ENCODE measurements at regions not wholly inside any gene's neighbourhood (a gene's known extent, or its start where the extent isn't known, plus 50 kb on each side); places are given as distances from the start of the nearest gene placed in this dataset.
"Not testable (repeated sequence)": the region's sequence is repeated elsewhere in the genome, so short reads cannot be mapped to it uniquely, and the experiment has no call there.

GRCh38 chr2:75915851-75916634, 205.3 kb upstream of the GCFC2 start:
- Histone ChIP-seq H3K36me3 (replicated peaks in 1 of 2; ENCODE audit: insufficient read depth in 1 of 2, low read depth in 2 of 2) (no peaks in the 10 kb centered on the region), H3K4me3 (no peak overlapping the region), H3K27me3 (no peaks in the 10 kb centered on the region), H3K27ac (no peak overlapping the region), H3K4me1 (no peaks in the 10 kb centered on the region), H3K9me3 (no peaks in the 10 kb centered on the region)
- 64 to 69% methylated on average over 5 of the region's 5 CpGs for WGBS, 2 donors
- DNase-seq (no peak), ATAC-seq (no peak)
- intact Hi-C loops (cut with DNase I): no loop called here
- TF ChIP-seq POLR2A (IDR thresholded peaks at IDR 0.05) (no peak), CTCF (IDR thresholded peaks at IDR 0.05) (no peak)

GRCh38 chr2:75896779-75897366, 186.2 kb upstream of the GCFC2 start:
- Histone ChIP-seq H3K4me1 (no peaks in the 10 kb centered on the region), H3K27ac (no peak overlapping the region), H3K4me3 (no peak overlapping the region), H3K9me3 (no peaks in the 10 kb centered on the region), H3K36me3 (replicated peaks in 1 of 2; ENCODE audit: insufficient read depth in 1 of 2, low read depth in 2 of 2) (no peaks in the 10 kb centered on the region), H3K27me3 (no peaks in the 10 kb centered on the region)
- TF ChIP-seq CTCF (IDR thresholded peaks at IDR 0.05): peak in 6 of 7 experiments; percentile 27 to 50 (median 36)
- no peak for TF ChIP-seq POLR2A (IDR thresholded peaks at IDR 0.05)
- WGBS, 2 donors: 18 to 19% methylated on average over 5 of the region's 5 CpGs
- DNase-seq: peak; percentile 25 to 49 (median 37)
- intact Hi-C loops (cut with DNase I): no loop called here
- ATAC-seq: peak; percentile 48

- DNase-seq (no peak), ATAC-seq (no peak)
- WGBS, 2 donors: 24 to 30% methylated on average over 1 of the region's 1 CpG
- Histone ChIP-seq H3K27ac (no peak overlapping the region), H3K4me1 (no peaks in the 10 kb centered on the region), H3K9me3 (no peaks in the 10 kb centered on the region), H3K27me3 (no peaks in the 10 kb centered on the region), H3K36me3 (replicated peaks in 1 of 2; ENCODE audit: insufficient read depth in 1 of 2, low read depth in 2 of 2) (no peaks in the 10 kb centered on the region), H3K4me3 (no peak overlapping the region)
- intact Hi-C loops (cut with DNase I): no loop called here
- no peak for TF ChIP-seq CTCF (IDR thresholded peaks at IDR 0.05)
- no peak for TF ChIP-seq POLR2A (IDR thresholded peaks at IDR 0.05)
Observed at GRCh38 chr2:75894170-75894569, 183.5 kb upstream of the GCFC2 start.

- ATAC-seq (no peak), DNase-seq (no peak)
- intact Hi-C loops (cut with DNase I): no loop called here
- Histone ChIP-seq H3K4me1 (no peaks in the 10 kb centered on the region), H3K27ac (no peak overlapping the region), H3K9me3 (no peaks in the 10 kb centered on the region), H3K27me3 (no peaks in the 10 kb centered on the region), H3K36me3 (replicated peaks in 1 of 2; ENCODE audit: insufficient read depth in 1 of 2, low read depth in 2 of 2) (no peaks in the 10 kb centered on the region), H3K4me3 (no peak overlapping the region)
- 48 to 51% methylated on average over 2 of the region's 2 CpGs for WGBS, 2 donors
- TF ChIP-seq CTCF (IDR thresholded peaks at IDR 0.05) (no peak), POLR2A (IDR thresholded peaks at IDR 0.05) (no peak)
Observed at GRCh38 chr2:75892490-75892889, 181.8 kb upstream of the GCFC2 start.

GRCh38 chr2:75882530-75882929, 171.8 kb upstream of the GCFC2 start:
- Histone ChIP-seq H3K4me3 (no peak overlapping the region), H3K36me3 (replicated peaks in 1 of 2; ENCODE audit: insufficient read depth in 1 of 2, low read depth in 2 of 2) (no peaks in the 10 kb centered on the region), H3K27ac (no peak overlapping the region), H3K4me1 (no peaks in the 10 kb centered on the region), H3K9me3 (no peaks in the 10 kb centered on the region), H3K27me3 (no peaks in the 10 kb centered on the region)
- ATAC-seq (no peak), DNase-seq (no peak)
- TF ChIP-seq CTCF (IDR thresholded peaks at IDR 0.05) (no peak), POLR2A (IDR thresholded peaks at IDR 0.05) (no peak)
- intact Hi-C loops (cut with DNase I): no loop called here
- 46 to 59% methylated on average over 2 of the region's 2 CpGs for WGBS, 2 donors

- H3K27ac ChIP-seq; H3K36me3 ChIP-seq (replicated peaks in 1 of 2; ENCODE audit: insufficient read depth in 1 of 2, low read depth in 2 of 2); ATAC-seq; H3K4me3 ChIP-seq; H3K27me3 ChIP-seq; intact Hi-C loops (cut with DNase I); DNase-seq; H3K4me1 ChIP-seq; H3K9me3 ChIP-seq: not testable (repeated sequence)
- 73 to 81% methylated on average over 6 to 7 of the region's 7 CpGs for WGBS, 2 donors
Observed at GRCh38 chr2:75875606-75876005, 164.9 kb upstream of the GCFC2 start.
